CD14-positive monocyte (primary cell): ENCODE measurements at regions not wholly inside any gene's neighbourhood (a gene's known extent, or its start where the extent isn't known, plus 50 kb on each side); places are given as distances from the start of the nearest gene placed in this dataset.

Source experiments
- DNase-seq, 3 donors: peaks; one replicate each; pipeline ENCODE4 v3.0.0-alpha.2; 2011 to 2022
- H2AFZ ChIP-seq: 2 replicates; pipeline ENCODE4 v1.6.0; 2012; ENCODE audit warnings: mild to moderate bottlenecking, low read depth, low read length, inconsistent platforms; ENCODE audit not compliant: insufficient read depth, poor library complexity, severe bottlenecking
- H3K27ac ChIP-seq, 2 donors: 1 replicate in 1 of 2; 2 replicates in 1 of 2; pipeline ENCODE4 v1.5.1; 2012 to 2013; ENCODE audit warnings: low read length in 2 of 2, control low read depth in 1 of 2, inconsistent platforms in 1 of 2, low read depth in 1 of 2, mild to moderate bottlenecking in 1 of 2
- H3K27me3 ChIP-seq, 2 donors: one replicate each; pipeline versions ENCODE4 v1.6.0 to v1.6.1; 2011 to 2013; ENCODE audit warnings: low read length in 2 of 2; ENCODE audit not compliant: control insufficient read depth in 2 of 2, insufficient read depth in 2 of 2
- H3K36me3 ChIP-seq, 2 donors: replicated peaks in 1 of 2; 1 replicate in 1 of 2; 2 replicates in 1 of 2; pipeline versions ENCODE4 v1.5.1 to v1.6.1; 2012 to 2013; ENCODE audit warnings: low read length in 2 of 2, control low read depth in 1 of 2, inconsistent platforms in 1 of 2, mild to moderate bottlenecking in 1 of 2; ENCODE audit not compliant: insufficient read depth in 2 of 2, control insufficient read depth in 1 of 2
- H3K4me1 ChIP-seq, 2 donors: 1 replicate in 1 of 2; 2 replicates in 1 of 2; pipeline versions ENCODE4 v1.5.1 to v1.6.1; 2012 to 2013; ENCODE audit warnings: low read length in 2 of 2, control low read depth in 1 of 2, inconsistent platforms in 1 of 2, mild to moderate bottlenecking in 1 of 2, moderate library complexity in 1 of 2; ENCODE audit not compliant: insufficient read depth in 2 of 2, control insufficient read depth in 1 of 2
- H3K4me2 ChIP-seq: replicated peaks from 2 replicates; pipeline ENCODE3; 2012; ENCODE audit warnings: low read length, moderate library complexity, mild to moderate bottlenecking; ENCODE audit not compliant: poor library complexity, severe bottlenecking; ENCODE audit errors: extremely low read depth
- H3K4me3 ChIP-seq, 3 experiments: fragments of 200-600 bp in 1 of 3; sonication (generic) in 1 of 3; replicated peaks in 1 of 3; 1 replicate in 2 of 3; 2 replicates in 1 of 3; pipeline ENCODE4 v1.5.1; 2011 to 2013; ENCODE audit warnings: low read length in 3 of 3, mild to moderate bottlenecking in 3 of 3, control low read depth in 2 of 3, low read depth in 2 of 3, inconsistent platforms in 1 of 3, moderate library complexity in 1 of 3
- H3K79me2 ChIP-seq: 2 replicates; pipeline ENCODE4 v1.6.0; 2012; ENCODE audit warnings: mild to moderate bottlenecking, control low read depth, inconsistent platforms, low read length, moderate library complexity; ENCODE audit not compliant: insufficient read depth
- H3K9ac ChIP-seq: 2 replicates; pipeline ENCODE4 v1.6.0; 2017; ENCODE audit warnings: low read length, mild to moderate bottlenecking; ENCODE audit not compliant: insufficient read depth, poor library complexity, severe bottlenecking
- H3K9me3 ChIP-seq, 2 donors: replicated peaks in 1 of 2; 1 replicate in 1 of 2; 2 replicates in 1 of 2; pipeline versions ENCODE4 v1.5.1 to v1.6.1; 2012 to 2013; ENCODE audit warnings: low read length in 2 of 2, control low read depth in 1 of 2; ENCODE audit not compliant: control insufficient read depth in 1 of 2, insufficient read depth in 1 of 2
- H4K20me1 ChIP-seq: 2 replicates; pipeline ENCODE4 v1.6.0; 2012; ENCODE audit warnings: mild to moderate bottlenecking, low read length, control low read depth, moderate library complexity; ENCODE audit not compliant: insufficient read depth
- H3K27ac Mint-ChIP-seq, 7 donors: one replicate each; pipeline ENCODE4 v1.8.0; 2020; ENCODE audit warnings: mild to moderate bottlenecking in 7 of 7, mixed read lengths in 7 of 7, moderate library complexity in 6 of 7, inconsistent platforms in 2 of 7
- H3K27me3 Mint-ChIP-seq, 3 donors: one replicate each; pipeline ENCODE4 v1.8.0; 2021 to 2022; ENCODE audit warnings: low read depth in 3 of 3, mild to moderate bottlenecking in 3 of 3, mixed read lengths in 3 of 3, moderate library complexity in 3 of 3, inconsistent platforms in 1 of 3
- H3K36me3 Mint-ChIP-seq, 2 donors: one replicate each; pipeline ENCODE4 v1.8.0; 2020; ENCODE audit warnings: mixed read lengths in 2 of 2, inconsistent platforms in 1 of 2, mild to moderate bottlenecking in 1 of 2
- H3K4me1 Mint-ChIP-seq: one replicate; pipeline ENCODE4 v1.8.0; 2020; ENCODE audit warnings: mild to moderate bottlenecking, mixed read lengths
- H3K4me3 Mint-ChIP-seq, 2 donors: one replicate each; pipeline ENCODE4 v1.8.0; 2020; ENCODE audit warnings: mild to moderate bottlenecking in 2 of 2, mixed read lengths in 2 of 2, moderate library complexity in 1 of 2
- H3K9me3 Mint-ChIP-seq, 7 donors: one replicate each; pipeline ENCODE4 v1.8.0; 2020 to 2022; ENCODE audit warnings: mixed read lengths in 7 of 7, mild to moderate bottlenecking in 6 of 7, moderate library complexity in 6 of 7, inconsistent platforms in 2 of 7
- WGBS: methylation state at CpG from one replicate; pipeline ENCODE4 v1.1.5; 2013; ENCODE audit warnings: missing lambda C conversion rate; ENCODE audit not compliant: insufficient coverage; 5-methylcytosine and 5-hydroxymethylcytosine counted together
- intact Hi-C, 2 donors: fragments of 100-400 bp; cut with micrococcal nuclease; formaldehyde crosslinking; loops; one replicate each; pipeline versions ENCODE4 v1.15.0 to v1.15.1; 2023
- TF ChIP-seq, protein P1 (sequence below): fragments of 200-600 bp; IDR thresholded peaks from one replicate; pipeline ENCODE4 v1.8.0; 2022; ENCODE audit warnings: antibody characterized with exemption, mild to moderate bottlenecking

DNA sequence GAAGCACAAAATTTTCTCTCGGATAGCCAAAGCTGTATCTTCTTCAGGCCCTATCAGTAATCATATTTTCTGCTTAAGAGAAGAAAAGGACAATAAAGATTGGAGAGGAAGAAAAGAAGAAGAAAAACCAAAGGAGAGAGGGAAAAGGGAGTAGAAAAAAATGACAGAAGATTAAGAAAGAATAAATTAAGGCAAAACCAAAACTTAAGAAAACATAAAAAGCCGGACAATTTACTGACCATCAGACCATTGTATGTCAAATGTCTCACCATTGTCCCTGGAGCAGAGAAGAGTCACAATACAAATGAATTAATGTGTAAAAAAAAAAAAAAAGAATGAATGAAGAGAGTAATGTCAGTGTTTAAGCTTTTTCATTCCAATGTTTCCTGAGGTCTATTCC lies 1274.8 kb downstream of the FSCB start:
- Mint-ChIP-seq H3K27me3 (no peaks in the 10 kb centered on the region), H3K4me1 (no peaks in the 10 kb centered on the region), H3K4me3 (no peak overlapping the region), H3K27ac (no peak overlapping the region), H3K36me3 (no peaks in the 10 kb centered on the region), H3K9me3 (peaks cover 1 to 10% (median 7%) of the 10 kb centered on the region in 7 donors)
- Histone ChIP-seq H3K9ac (no peak overlapping the region), H3K79me2 (no peaks in the 10 kb centered on the region), H3K9me3 (peaks cover 0 to 10% of the 10 kb centered on the region in 2 donors), H3K4me3 (no peak overlapping the region), H4K20me1 (no peaks in the 10 kb centered on the region), H3K4me1 (no peaks in the 10 kb centered on the region), H3K4me2 (no peak overlapping the region), H3K27me3 (no peaks in the 10 kb centered on the region), H3K36me3 (no peaks in the 10 kb centered on the region), H2AFZ (no peak overlapping the region), H3K27ac (no peak overlapping the region)
- TF ChIP-seq, protein P1, sequence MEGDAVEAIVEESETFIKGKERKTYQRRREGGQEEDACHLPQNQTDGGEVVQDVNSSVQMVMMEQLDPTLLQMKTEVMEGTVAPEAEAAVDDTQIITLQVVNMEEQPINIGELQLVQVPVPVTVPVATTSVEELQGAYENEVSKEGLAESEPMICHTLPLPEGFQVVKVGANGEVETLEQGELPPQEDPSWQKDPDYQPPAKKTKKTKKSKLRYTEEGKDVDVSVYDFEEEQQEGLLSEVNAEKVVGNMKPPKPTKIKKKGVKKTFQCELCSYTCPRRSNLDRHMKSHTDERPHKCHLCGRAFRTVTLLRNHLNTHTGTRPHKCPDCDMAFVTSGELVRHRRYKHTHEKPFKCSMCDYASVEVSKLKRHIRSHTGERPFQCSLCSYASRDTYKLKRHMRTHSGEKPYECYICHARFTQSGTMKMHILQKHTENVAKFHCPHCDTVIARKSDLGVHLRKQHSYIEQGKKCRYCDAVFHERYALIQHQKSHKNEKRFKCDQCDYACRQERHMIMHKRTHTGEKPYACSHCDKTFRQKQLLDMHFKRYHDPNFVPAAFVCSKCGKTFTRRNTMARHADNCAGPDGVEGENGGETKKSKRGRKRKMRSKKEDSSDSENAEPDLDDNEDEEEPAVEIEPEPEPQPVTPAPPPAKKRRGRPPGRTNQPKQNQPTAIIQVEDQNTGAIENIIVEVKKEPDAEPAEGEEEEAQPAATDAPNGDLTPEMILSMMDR: no peak
- no CpG with 5 or more reads among the region's 2 CpGs for WGBS
- DNase-seq: no peak
- intact Hi-C loops: no loop called here

DNA sequence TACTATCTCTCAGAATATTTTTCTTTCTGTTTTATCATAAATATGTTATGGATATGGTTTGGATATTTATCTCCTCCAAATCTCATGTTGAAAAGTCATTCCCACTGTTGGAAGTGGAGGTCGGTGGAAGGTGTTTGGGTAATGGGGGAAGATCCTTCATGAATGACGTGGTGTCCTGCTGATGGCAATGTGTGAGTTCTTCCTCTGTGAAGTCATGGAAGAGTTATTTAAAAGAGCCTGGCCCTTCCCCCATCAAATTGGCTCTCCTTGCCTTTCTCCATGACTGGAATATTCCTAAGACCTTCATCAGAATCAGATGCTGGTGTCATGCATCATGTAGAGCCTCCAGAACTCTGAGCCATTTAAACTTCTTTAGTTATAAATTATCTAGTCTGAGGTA lies 1291.6 kb downstream of the FSCB start:
- Histone ChIP-seq H4K20me1 (no peaks in the 10 kb centered on the region), H3K9ac (no peak overlapping the region), H3K4me2 (no peak overlapping the region), H3K79me2 (no peaks in the 10 kb centered on the region), H3K27me3 (no peaks in the 10 kb centered on the region), H3K27ac (no peak overlapping the region), H2AFZ (no peak overlapping the region), H3K4me1 (no peaks in the 10 kb centered on the region), H3K36me3 (no peaks in the 10 kb centered on the region), H3K9me3 (peaks cover 0 to 7% of the 10 kb centered on the region in 2 donors), H3K4me3 (no peak overlapping the region)
- H3K27me3 Mint-ChIP-seq: no peaks in the 10 kb centered on the region
- no peak overlapping the region for H3K4me3 Mint-ChIP-seq
- DNase-seq: no peak
- H3K4me1 Mint-ChIP-seq: no peaks in the 10 kb centered on the region
- peaks cover 0 to 7% (median 2%) of the 10 kb centered on the region in 7 donors for H3K9me3 Mint-ChIP-seq
- intact Hi-C loops: no loop called here
- TF ChIP-seq, protein P1: no peak
- no CpG with 5 or more reads among the region's 2 CpGs for WGBS
- no peak overlapping the region for H3K27ac Mint-ChIP-seq
- no peaks in the 10 kb centered on the region for H3K36me3 Mint-ChIP-seq
